Hepatocyte (in vitro differentiated cells): ENCODE measurements at regions not wholly inside any gene's neighbourhood (a gene's known extent, or its start where the extent isn't known, plus 50 kb on each side); places are given as distances from the start of the nearest gene placed in this dataset.

Experiments used
- DNase-seq: peaks from one replicate; pipeline ENCODE4 v3.0.0-alpha.2; 2016; ENCODE audit warnings: low spot score
- H2AFZ ChIP-seq: fragments of 200-600 bp; sonication (generic); 2 replicates; pipeline ENCODE4 v1.6.0; 2016; ENCODE audit warnings: antibody characterized with exemption, mild to moderate bottlenecking
- H3K27ac ChIP-seq: fragments of 200-600 bp; sonication (generic); 2 replicates; pipeline ENCODE4 v1.5.1; 2016; ENCODE audit warnings: mild to moderate bottlenecking
- H3K27me3 ChIP-seq: fragments of 200-600 bp; sonication (generic); 2 replicates; pipeline ENCODE4 v1.6.1; 2016
- H3K36me3 ChIP-seq: fragments of 200-600 bp; sonication (generic); replicated peaks from 2 replicates; pipeline ENCODE4 v1.5.1; 2016; ENCODE audit warnings: low read depth; ENCODE audit not compliant: insufficient read depth
- H3K4me1 ChIP-seq: fragments of 200-600 bp; sonication (generic); 2 replicates; pipeline ENCODE4 v1.5.1; 2016; ENCODE audit warnings: mild to moderate bottlenecking, moderate library complexity; ENCODE audit not compliant: insufficient read depth
- H3K4me2 ChIP-seq: fragments of 200-600 bp; sonication (generic); 2 replicates; pipeline ENCODE4 v1.6.0; 2016
- H3K4me3 ChIP-seq: fragments of 200-600 bp; sonication (generic); 2 replicates; pipeline ENCODE4 v1.5.1; 2016; ENCODE audit warnings: mild to moderate bottlenecking
- H3K79me2 ChIP-seq: fragments of 200-600 bp; sonication (generic); 2 replicates; pipeline ENCODE4 v1.6.0; 2017; ENCODE audit warnings: mild to moderate bottlenecking
- H3K9me2 ChIP-seq: fragments of 200-600 bp; sonication (generic); replicated peaks from 2 replicates; pipeline ENCODE4 v1.6.0; 2017; ENCODE audit warnings: mild to moderate bottlenecking; ENCODE audit not compliant: insufficient read depth
- H3K9me3 ChIP-seq: fragments of 200-600 bp; sonication (generic); 2 replicates; pipeline ENCODE4 v1.5.1; 2016; ENCODE audit warnings: low read depth, mild to moderate bottlenecking
- H4K20me1 ChIP-seq: fragments of 200-600 bp; sonication (generic); 2 replicates; pipeline ENCODE4 v1.6.0; 2016; ENCODE audit warnings: mild to moderate bottlenecking; ENCODE audit not compliant: insufficient read depth, poor library complexity, severe bottlenecking
- CTCF ChIP-seq: fragments of 200-600 bp; sonication (generic); IDR thresholded peaks from 2 replicates; pipeline ENCODE4 v1.5.1; 2016; ENCODE audit warnings: antibody characterized with exemption, mild to moderate bottlenecking; ENCODE audit not compliant: poor library complexity
- EZH2 ChIP-seq: fragments of 200-600 bp; sonication (generic); IDR thresholded peaks from 2 replicates; pipeline ENCODE4 v1.6.1; 2016; ENCODE audit warnings: antibody characterized with exemption, mild to moderate bottlenecking, borderline replicate concordance
- EZH2phosphoT487 ChIP-seq: fragments of 200-600 bp; sonication (generic); IDR thresholded peaks from one replicate; pipeline ENCODE4 v1.6.1; 2018; ENCODE audit warnings: antibody characterized with exemption, mild to moderate bottlenecking, low read depth, moderate library complexity; ENCODE audit not compliant: unreplicated experiment, severe bottlenecking
- WGBS: methylation state at CpG from one replicate; pipeline ENCODE4 v1.1.6; 2016; ENCODE audit warnings: low lambda C conversion rate; ENCODE audit errors: missing lambda C conversion rate; 5-methylcytosine and 5-hydroxymethylcytosine counted together

- Histone ChIP-seq H3K9me2 (no peaks in the 10 kb centered on the region), H3K4me1 (peaks cover 32% of the 10 kb centered on the region), H2AFZ (no peak overlapping the region), H4K20me1 (no peaks in the 10 kb centered on the region), H3K36me3 (no peaks in the 10 kb centered on the region), H3K79me2 (no peaks in the 10 kb centered on the region), H3K4me2 (peak overlapping the region; percentile 65), H3K4me3 (no peak overlapping the region), H3K27me3 (no peaks in the 10 kb centered on the region), H3K9me3 (no peaks in the 10 kb centered on the region), H3K27ac (peak overlapping the region; percentile 98)
- no peak for TF ChIP-seq CTCF
- no peak for TF ChIP-seq EZH2
- no peak for TF ChIP-seq EZH2phosphoT487
- DNase-seq, result peak; percentile 73
- WGBS, result 63% methylated on average over 25 of the region's 26 CpGs
Measured at GRCh38 chr9:134544388-134545214, 97.0 kb upstream of the COL5A1 start.

- DNase-seq, result no peak
- no peaks in the 10 kb centered on the region for H3K36me3 ChIP-seq
- H3K4me2 ChIP-seq, result peak overlapping the region; percentile 65
- H3K27me3 ChIP-seq, result no peaks in the 10 kb centered on the region
- no peaks in the 10 kb centered on the region for H3K79me2 ChIP-seq
- TF ChIP-seq CTCF (no peak), EZH2 (no peak), EZH2phosphoT487 (no peak)
- no peaks in the 10 kb centered on the region for H3K9me3 ChIP-seq
- H2AFZ ChIP-seq, result no peak overlapping the region
- H3K9me2 ChIP-seq, result no peaks in the 10 kb centered on the region
- H3K4me3 ChIP-seq, result no peak overlapping the region
- no peaks in the 10 kb centered on the region for H4K20me1 ChIP-seq
- peaks cover 30% of the 10 kb centered on the region for H3K4me1 ChIP-seq
- peak overlapping the region; percentile 98 for H3K27ac ChIP-seq
- 44% methylated on average over 7 of the region's 7 CpGs for WGBS
Measured at GRCh38 chr9:134545215-134545542, 96.4 kb upstream of the COL5A1 start.

- H3K36me3 ChIP-seq, result no peaks in the 10 kb centered on the region
- 71% methylated on average over 29 of the region's 29 CpGs for WGBS
- H3K79me2 ChIP-seq, result no peaks in the 10 kb centered on the region
- no peak overlapping the region for H3K4me3 ChIP-seq
- H3K27me3 ChIP-seq, result no peaks in the 10 kb centered on the region
- no peaks in the 10 kb centered on the region for H3K9me2 ChIP-seq
- peak; percentile 57 for DNase-seq
- H3K27ac ChIP-seq, result peak overlapping the region; percentile 98
- H3K9me3 ChIP-seq, result no peaks in the 10 kb centered on the region
- no peaks in the 10 kb centered on the region for H4K20me1 ChIP-seq
- H3K4me2 ChIP-seq, result peak overlapping the region; percentile 65
- peaks cover 30% of the 10 kb centered on the region for H3K4me1 ChIP-seq
- TF ChIP-seq EZH2 (no peak), CTCF (no peak), EZH2phosphoT487 (no peak)
- no peak overlapping the region for H2AFZ ChIP-seq
Measured at GRCh38 chr9:134545543-134546245, 95.9 kb upstream of the COL5A1 start.
